ENCODE measurements at regions not wholly inside any gene's neighbourhood (a gene's known extent, or its start where the extent isn't known, plus 50 kb on each side); places are given as distances from the start of the nearest gene placed in this dataset.

- Mint-ChIP-seq H3K4me1 (no peaks in the 10 kb centered on the region), H3K27me3 (ENCODE audit: low read depth) (no peaks in the 10 kb centered on the region), H3K27ac (ENCODE audit: unreplicated experiment) (no peak overlapping the region)
Observed at GRCh38 chr2:16375981-16376380, 289.7 kb downstream of the CYRIA start.

GRCh38 chr2:16375351-16375750 lies 290.3 kb downstream of the CYRIA start:
- Mint-ChIP-seq H3K27me3 (ENCODE audit: low read depth) (no peaks in the 10 kb centered on the region), H3K4me3 (no peak overlapping the region), H3K4me1 (no peaks in the 10 kb centered on the region), H3K36me3 (ENCODE audit: low read depth) (peaks cover 3% of the 10 kb centered on the region), H3K27ac (ENCODE audit: unreplicated experiment) (no peak overlapping the region), H3K9me3 (peaks cover 7% of the 10 kb centered on the region)
- no peak for TF ChIP-seq CTCF (conservative IDR thresholded peaks at IDR 0.05)
- no peak for DNase-seq (ENCODE audit: low read depth, low spot score)

More at GRCh38 chr2:16375981-16376380, 289.7 kb downstream of the CYRIA start:
- no peak overlapping the region for H3K4me3 Mint-ChIP-seq
- H3K9me3 Mint-ChIP-seq = peaks cover 7% of the 10 kb centered on the region
- no peak for DNase-seq (ENCODE audit: low read depth, low spot score)
- peaks cover 3% of the 10 kb centered on the region for H3K36me3 Mint-ChIP-seq (ENCODE audit: low read depth)
- no peak for TF ChIP-seq CTCF (conservative IDR thresholded peaks at IDR 0.05)

- Mint-ChIP-seq H3K27me3 (ENCODE audit: low read depth) (no peaks in the 10 kb centered on the region), H3K27ac (ENCODE audit: unreplicated experiment) (no peak overlapping the region), H3K9me3 (peaks cover 7% of the 10 kb centered on the region), H3K4me3 (no peak overlapping the region), H3K4me1 (no peaks in the 10 kb centered on the region), H3K36me3 (ENCODE audit: low read depth) (peaks cover 3% of the 10 kb centered on the region)
- no peak for DNase-seq (ENCODE audit: low read depth, low spot score)
- TF ChIP-seq CTCF (conservative IDR thresholded peaks at IDR 0.05) = no peak
Observed at GRCh38 chr2:16374671-16375070, 291.0 kb downstream of the CYRIA start.

GRCh38 chr2:16373341-16373740 lies 292.3 kb downstream of the CYRIA start:
- no peaks in the 10 kb centered on the region for H3K4me1 Mint-ChIP-seq
- H3K27ac Mint-ChIP-seq (ENCODE audit: unreplicated experiment) = no peak overlapping the region
- no peak for DNase-seq (ENCODE audit: low read depth, low spot score)
- no peak overlapping the region for H3K4me3 Mint-ChIP-seq
- H3K27me3 Mint-ChIP-seq (ENCODE audit: low read depth) = no peaks in the 10 kb centered on the region
- H3K36me3 Mint-ChIP-seq (ENCODE audit: low read depth) = peaks cover 3% of the 10 kb centered on the region
- no peak for TF ChIP-seq CTCF (conservative IDR thresholded peaks at IDR 0.05)
- H3K9me3 Mint-ChIP-seq = peaks cover 7% of the 10 kb centered on the region

GRCh38 chr2:16371751-16372150 lies 293.9 kb downstream of the CYRIA start:
- Mint-ChIP-seq H3K27me3 (ENCODE audit: low read depth) (no peaks in the 10 kb centered on the region), H3K9me3 (peaks cover 7% of the 10 kb centered on the region), H3K4me3 (no peak overlapping the region), H3K4me1 (no peaks in the 10 kb centered on the region), H3K36me3 (ENCODE audit: low read depth) (peaks cover 3% of the 10 kb centered on the region), H3K27ac (ENCODE audit: unreplicated experiment) (no peak overlapping the region)
- no peak for TF ChIP-seq CTCF (conservative IDR thresholded peaks at IDR 0.05)
- no peak for DNase-seq (ENCODE audit: low read depth, low spot score)

GRCh38 chr2:16368951-16369350 lies 296.7 kb downstream of the CYRIA start:
- no peak for DNase-seq (ENCODE audit: low read depth, low spot score)
- Mint-ChIP-seq H3K36me3 (ENCODE audit: low read depth) (peaks cover 3% of the 10 kb centered on the region), H3K4me3 (no peak overlapping the region), H3K9me3 (peaks cover 7% of the 10 kb centered on the region), H3K4me1 (peaks cover 6% of the 10 kb centered on the region), H3K27ac (ENCODE audit: unreplicated experiment) (no peak overlapping the region), H3K27me3 (ENCODE audit: low read depth) (no peaks in the 10 kb centered on the region)
- no peak for TF ChIP-seq CTCF (conservative IDR thresholded peaks at IDR 0.05)

Data from neural crest cell (in vitro differentiated cells).